ENCODE measurements at regions not wholly inside any gene's neighbourhood (a gene's known extent, or its start where the extent isn't known, plus 50 kb on each side); places are given as distances from the start of the nearest gene placed in this dataset.

GRCh38 chr9:108213511-108213910, 642.3 kb downstream of the ACTL7B start:
- TF ChIP-seq EP300 (IDR thresholded peaks at IDR 0.05) = no peak
- TF ChIP-seq POLR2A (IDR thresholded peaks at IDR 0.05) = no peak
